OCI-LY3 (cell line): ENCODE measurements at regions not wholly inside any gene's neighbourhood (a gene's known extent, or its start where the extent isn't known, plus 50 kb on each side); places are given as distances from the start of the nearest gene placed in this dataset.

Experiments used
- CTCF ChIP-seq: fragments of 200-600, 300-600 bp; sonication (generic); IDR thresholded peaks from 2 replicates; pipeline ENCODE4 v1.5.1; 2014; ENCODE audit warnings: antibody characterized with exemption, low read length, low read depth
- EZH2phosphoT487 ChIP-seq: fragments of 200-600 bp; shearing (Covaris generic); IDR thresholded peaks from 2 replicates; pipeline ENCODE4 v1.6.1; 2018; ENCODE audit warnings: antibody characterized with exemption, mixed run types, low read depth

- no peak for TF ChIP-seq CTCF
- TF ChIP-seq EZH2phosphoT487, result no peak
Observed at GRCh38 chr12:34203866-34204620, 181.7 kb downstream of the ALG10 start.
